NB4 (cell line): ENCODE measurements at regions not wholly inside any gene's neighbourhood (a gene's known extent, or its start where the extent isn't known, plus 50 kb on each side); places are given as distances from the start of the nearest gene placed in this dataset.
"Not testable (repeated sequence)": the region's sequence is repeated elsewhere in the genome, so short reads cannot be mapped to it uniquely, and the experiment has no call there.

Source experiments
- CTCF ChIP-seq: IDR thresholded peaks from one replicate; pipeline ENCODE4 v1.5.1; 2012; ENCODE audit warnings: low read depth, low read length
- MAX ChIP-seq: IDR thresholded peaks from 2 replicates; pipeline ENCODE4 v1.6.1; 2011; ENCODE audit warnings: low read depth, low read length
- MYC ChIP-seq: IDR thresholded peaks from 2 replicates; pipeline ENCODE4 v1.6.1; 2011; ENCODE audit warnings: low read depth, low read length
- POLR2A ChIP-seq: IDR thresholded peaks from 2 replicates; pipeline ENCODE4 v1.6.1; 2011; ENCODE audit warnings: mild to moderate bottlenecking; ENCODE audit not compliant: insufficient read length; ENCODE audit errors: extremely low read depth

- TF ChIP-seq CTCF, POLR2A, MAX, MYC: not testable (repeated sequence)
Observed at GRCh38 chr3:168929997-168930396, 733.5 kb downstream of the MECOM start.
